ENCODE measurements at regions not wholly inside any gene's neighbourhood (a gene's known extent, or its start where the extent isn't known, plus 50 kb on each side); places are given as distances from the start of the nearest gene placed in this dataset.
"Not testable (repeated sequence)": the region's sequence is repeated elsewhere in the genome, so short reads cannot be mapped to it uniquely, and the experiment has no call there.

- DNase-seq (ENCODE audit: low spot score), result no peak
Measured at GRCh38 chr13:89053418-89053817, 1382.2 kb downstream of the SLITRK5 start.

- DNase-seq (ENCODE audit: low spot score), result no peak
Measured at GRCh38 chr13:89057274-89057673, 1386.1 kb downstream of the SLITRK5 start.

- DNase-seq (ENCODE audit: low spot score), result no peak
Measured at GRCh38 chr13:89057862-89058261, 1386.7 kb downstream of the SLITRK5 start.

- no peak for DNase-seq (ENCODE audit: low spot score)
Measured at GRCh38 chr13:89061821-89062220, 1390.7 kb downstream of the SLITRK5 start.

GRCh38 chr13:89066868-89067466 lies 1395.8 kb downstream of the SLITRK5 start:
- DNase-seq (ENCODE audit: low spot score), result no peak

GRCh38 chr13:89072979-89073378 lies 1401.8 kb downstream of the SLITRK5 start:
- DNase-seq (ENCODE audit: low spot score), result no peak

- no peak for DNase-seq (ENCODE audit: low spot score)
Measured at GRCh38 chr13:89076622-89077021, 1405.5 kb downstream of the SLITRK5 start.

GRCh38 chr13:89082623-89083022 lies 1411.5 kb downstream of the SLITRK5 start:
- no peak for DNase-seq (ENCODE audit: low spot score)

GRCh38 chr13:89088107-89088506 lies 1416.9 kb downstream of the SLITRK5 start:
- DNase-seq (ENCODE audit: low spot score), result not testable (repeated sequence)

GRCh38 chr13:89097994-89098393 lies 1426.8 kb downstream of the SLITRK5 start:
- no peak for DNase-seq (ENCODE audit: low spot score)

GRCh38 chr13:89113744-89114143 lies 1442.6 kb downstream of the SLITRK5 start:
- DNase-seq (ENCODE audit: low spot score), result no peak

- DNase-seq (ENCODE audit: low spot score), result no peak
Measured at GRCh38 chr13:89115307-89115706, 1444.1 kb downstream of the SLITRK5 start.

GRCh38 chr13:89136678-89137077 lies 1465.5 kb downstream of the SLITRK5 start:
- no peak for DNase-seq (ENCODE audit: low spot score)

GRCh38 chr13:89150362-89150761 lies 1479.2 kb downstream of the SLITRK5 start:
- no peak for DNase-seq (ENCODE audit: low spot score)

- no peak for DNase-seq (ENCODE audit: low spot score)
Measured at GRCh38 chr13:89153941-89154340, 1482.8 kb downstream of the SLITRK5 start.

GRCh38 chr13:89163096-89163495 lies 1491.9 kb downstream of the SLITRK5 start:
- DNase-seq (ENCODE audit: low spot score), result no peak

GRCh38 chr13:89165685-89166084 lies 1494.5 kb downstream of the SLITRK5 start:
- no peak for DNase-seq (ENCODE audit: low spot score)

- DNase-seq (ENCODE audit: low spot score), result no peak
Measured at GRCh38 chr13:89169951-89170350, 1498.8 kb downstream of the SLITRK5 start.

- no peak for DNase-seq (ENCODE audit: low spot score)
Measured at GRCh38 chr13:89181041-89181440, 1509.9 kb downstream of the SLITRK5 start.

GRCh38 chr13:89199138-89199537 lies 1528.0 kb downstream of the SLITRK5 start:
- DNase-seq (ENCODE audit: low spot score), result no peak

- DNase-seq (ENCODE audit: low spot score), result no peak
Measured at GRCh38 chr13:89204435-89204834, 1533.3 kb downstream of the SLITRK5 start.

GRCh38 chr13:89205856-89206520 lies 1534.8 kb downstream of the SLITRK5 start:
- DNase-seq (ENCODE audit: low spot score), result no peak

- no peak for DNase-seq (ENCODE audit: low spot score)
Measured at GRCh38 chr13:89212186-89212585, 1541.0 kb downstream of the SLITRK5 start.

GRCh38 chr13:89214185-89214584 lies 1543.0 kb downstream of the SLITRK5 start:
- no peak for DNase-seq (ENCODE audit: low spot score)

All from ecto neural progenitor cell (in vitro differentiated cells).